ENCODE measurements at regions not wholly inside any gene's neighbourhood (a gene's known extent, or its start where the extent isn't known, plus 50 kb on each side); places are given as distances from the start of the nearest gene placed in this dataset.

- no peaks in the 10 kb centered on the region for H3K27me3 ChIP-seq (ENCODE audit: insufficient read depth)
- no peak overlapping the region for H2AFZ ChIP-seq (ENCODE audit: low read depth)
- CTCF ChIA-PET: interaction anchor here (0.6 kb wide), 1 partner anchor 931 kb away, joined by 3 read pairs; no protein-coding TSS in a partner anchor
- no peaks in the 10 kb centered on the region for H3F3A ChIP-seq (replicated peaks; ENCODE audit: insufficient read depth)
- H3K4me3 ChIP-seq (ENCODE audit: low read depth in 2 of 2, low read length in 1 of 2): no peak overlapping the region
- DNase-seq: no peak
- H3K36me3 ChIP-seq (replicated peaks in 1 of 2; ENCODE audit: control insufficient read depth in 1 of 2, insufficient read depth in 2 of 2, low read length in 1 of 2): no peaks in the 10 kb centered on the region
- no peak overlapping the region for H3K4me2 ChIP-seq
- H3K9me3 ChIP-seq: no peaks in the 10 kb centered on the region
- H3K4me1 ChIP-seq (ENCODE audit: control insufficient read depth in 1 of 2, insufficient read depth in 2 of 2, low read depth in 1 of 2, low read length in 1 of 2): peaks cover 0 to 3% of the 10 kb centered on the region in 2 experiments; a peak in 1 of 4 replicates
- no peak overlapping the region for H3K9ac ChIP-seq
- H3K9me2 ChIP-seq: no peaks in the 10 kb centered on the region
- no peak overlapping the region for H3K27ac ChIP-seq (ENCODE audit: low read depth in 2 of 2, low read length in 1 of 2)
- no peaks in the 10 kb centered on the region for H3K79me2 ChIP-seq (ENCODE audit: insufficient read depth)
- no peaks in the 10 kb centered on the region for H4K20me1 ChIP-seq (ENCODE audit: insufficient read depth)
- POLR2A ChIA-PET: no interaction called here
- no peak for TF ChIP-seq IRF3 (IDR thresholded peaks at IDR 0.05; ENCODE audit: low read depth, low read length)
- TF ChIP-seq TAF1 (IDR thresholded peaks at IDR 0.05; ENCODE audit: borderline replicate concordance, low read depth, low read length): no peak
- no peak for TF ChIP-seq EZH2phosphoT487 (IDR thresholded peaks at IDR 0.05; ENCODE audit: borderline replicate concordance, low read depth)
- no peak for TF ChIP-seq TCF12 (IDR thresholded peaks at IDR 0.05)
- TF ChIP-seq RXRA (IDR thresholded peaks at IDR 0.05; ENCODE audit: borderline replicate concordance, low read depth): no peak
- TF ChIP-seq MXI1 (IDR thresholded peaks at IDR 0.05; ENCODE audit: low read depth, low read length): no peak
- no peak for TF ChIP-seq SIN3A (IDR thresholded peaks at IDR 0.05; ENCODE audit: borderline replicate concordance, low read depth, low read length)
- no peak for TF ChIP-seq GATA2 (CRISPR knock-in tag; IDR thresholded peaks at IDR 0.05)
- no peak for TF ChIP-seq ZBTB33 (IDR thresholded peaks at IDR 0.05; ENCODE audit: borderline replicate concordance, low read depth)
- TF ChIP-seq RCOR1 (IDR thresholded peaks at IDR 0.05; ENCODE audit: low read length): no peak
- no peak for TF ChIP-seq CHD2 (IDR thresholded peaks at IDR 0.05; ENCODE audit: low read length, partially characterized antibody)
- TF ChIP-seq PBX3 (IDR thresholded peaks at IDR 0.05): no peak
- no peak for TF ChIP-seq JUND (IDR thresholded peaks at IDR 0.05)
- TF ChIP-seq USF1 (IDR thresholded peaks at IDR 0.05; ENCODE audit: borderline replicate concordance, low read depth): no peak
- 78% methylated on average over 12 of the region's 12 CpGs for WGBS (ENCODE audit: low lambda C conversion rate)
Measured at GRCh38 chr5:173497685-173498084, 118.8 kb downstream of the BOD1 start.
